HG03378 (cell line): ENCODE measurements at regions not wholly inside any gene's neighbourhood (a gene's known extent, or its start where the extent isn't known, plus 50 kb on each side); places are given as distances from the start of the nearest gene placed in this dataset.

Experiments used
- ATAC-seq: cut with Tn5 transposase; IDR thresholded peaks from one replicate; pipeline ENCODE4 v1.9.1; 2021; ENCODE audit warnings: mild to moderate bottlenecking, moderate library complexity; ENCODE audit not compliant: unreplicated experiment

- no peak for ATAC-seq
Observed at GRCh38 chr1:187413405-187414169, 584.8 kb downstream of the PLA2G4A start.

GRCh38 chr1:187415065-187415464, 586.3 kb downstream of the PLA2G4A start:
- ATAC-seq = no peak

- ATAC-seq = no peak
Observed at GRCh38 chr1:187417520-187417919, 588.8 kb downstream of the PLA2G4A start.

GRCh38 chr1:187433598-187433997, 604.8 kb downstream of the PLA2G4A start:
- no peak for ATAC-seq

- no peak for ATAC-seq
Observed at GRCh38 chr1:187442603-187443002, 613.9 kb downstream of the PLA2G4A start.

GRCh38 chr1:187443939-187444338, 615.2 kb downstream of the PLA2G4A start:
- ATAC-seq = no peak

- ATAC-seq = no peak
Observed at GRCh38 chr1:187445066-187445465, 616.3 kb downstream of the PLA2G4A start.

GRCh38 chr1:187451238-187451637, 622.5 kb downstream of the PLA2G4A start:
- ATAC-seq = no peak

GRCh38 chr1:187454010-187454409, 625.3 kb downstream of the PLA2G4A start:
- no peak for ATAC-seq

- no peak for ATAC-seq
Observed at GRCh38 chr1:187456446-187456845, 627.7 kb downstream of the PLA2G4A start.

- no peak for ATAC-seq
Observed at GRCh38 chr1:187460093-187460492, 631.3 kb downstream of the PLA2G4A start.

GRCh38 chr1:187464320-187464719, 635.6 kb downstream of the PLA2G4A start:
- ATAC-seq = no peak

GRCh38 chr1:187465441-187465840, 636.7 kb downstream of the PLA2G4A start:
- no peak for ATAC-seq

GRCh38 chr1:187469836-187470235, 641.1 kb downstream of the PLA2G4A start:
- ATAC-seq = no peak

- ATAC-seq = no peak
Observed at GRCh38 chr1:187471555-187471954, 642.8 kb downstream of the PLA2G4A start.

- no peak for ATAC-seq
Observed at GRCh38 chr1:187474336-187474735, 645.6 kb downstream of the PLA2G4A start.

- ATAC-seq = no peak
Observed at GRCh38 chr1:187476671-187477070, 647.9 kb downstream of the PLA2G4A start.

- no peak for ATAC-seq
Observed at GRCh38 chr1:187477103-187477502, 648.4 kb downstream of the PLA2G4A start.

- ATAC-seq = no peak
Observed at GRCh38 chr1:187477535-187477934, 648.8 kb downstream of the PLA2G4A start.

GRCh38 chr1:187481581-187482148, 652.9 kb downstream of the PLA2G4A start:
- ATAC-seq = no peak

- no peak for ATAC-seq
Observed at GRCh38 chr1:187490266-187490665, 661.5 kb downstream of the PLA2G4A start.

GRCh38 chr1:187491082-187491720, 662.5 kb downstream of the PLA2G4A start:
- ATAC-seq = no peak
